PC-3 (cell line): ENCODE measurements at regions not wholly inside any gene's neighbourhood (a gene's known extent, or its start where the extent isn't known, plus 50 kb on each side); places are given as distances from the start of the nearest gene placed in this dataset.

Source experiments
- EZH2 ChIP-seq: fragments of 300-600 bp; sonication (generic); IDR thresholded peaks from one replicate; pipeline ENCODE4 v1.6.1; 2017; ENCODE audit warnings: antibody characterized with exemption, mild to moderate bottlenecking, low read length; ENCODE audit not compliant: unreplicated experiment
- EZH2phosphoT487 ChIP-seq: fragments of 300-600 bp; sonication (generic); IDR thresholded peaks from 2 replicates; pipeline ENCODE4 v1.6.1; 2018; ENCODE audit warnings: mild to moderate bottlenecking, antibody characterized with exemption, low read length, borderline replicate concordance
- TF ChIP-seq, protein P1 (sequence below): fragments of 300-600 bp; sonication (generic); conservative IDR thresholded peaks from 2 replicates; pipeline ENCODE4 v1.5.1; 2017; ENCODE audit warnings: antibody characterized with exemption, low read depth, mild to moderate bottlenecking, low read length

DNA sequence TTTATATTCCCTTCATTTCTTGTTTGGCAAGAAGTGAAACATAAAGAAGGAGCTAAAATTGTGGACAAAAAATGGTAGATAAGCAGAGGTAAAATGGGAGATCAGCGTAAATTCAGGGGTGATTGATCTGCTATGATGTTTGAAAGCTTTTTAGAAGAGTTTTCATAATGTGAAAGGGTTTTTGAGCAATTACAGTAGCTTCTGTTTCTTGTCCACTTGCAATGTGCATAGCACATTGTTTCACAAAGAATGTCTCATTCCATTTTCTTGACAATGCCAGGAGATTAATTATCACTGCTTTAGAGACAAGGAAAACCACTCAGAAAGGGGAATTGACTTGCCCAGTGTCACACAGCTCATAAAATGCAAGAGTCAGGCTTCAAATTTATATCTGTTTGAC is 65.9 kb upstream of the PLPPR4 start:
- TF ChIP-seq, protein P1, sequence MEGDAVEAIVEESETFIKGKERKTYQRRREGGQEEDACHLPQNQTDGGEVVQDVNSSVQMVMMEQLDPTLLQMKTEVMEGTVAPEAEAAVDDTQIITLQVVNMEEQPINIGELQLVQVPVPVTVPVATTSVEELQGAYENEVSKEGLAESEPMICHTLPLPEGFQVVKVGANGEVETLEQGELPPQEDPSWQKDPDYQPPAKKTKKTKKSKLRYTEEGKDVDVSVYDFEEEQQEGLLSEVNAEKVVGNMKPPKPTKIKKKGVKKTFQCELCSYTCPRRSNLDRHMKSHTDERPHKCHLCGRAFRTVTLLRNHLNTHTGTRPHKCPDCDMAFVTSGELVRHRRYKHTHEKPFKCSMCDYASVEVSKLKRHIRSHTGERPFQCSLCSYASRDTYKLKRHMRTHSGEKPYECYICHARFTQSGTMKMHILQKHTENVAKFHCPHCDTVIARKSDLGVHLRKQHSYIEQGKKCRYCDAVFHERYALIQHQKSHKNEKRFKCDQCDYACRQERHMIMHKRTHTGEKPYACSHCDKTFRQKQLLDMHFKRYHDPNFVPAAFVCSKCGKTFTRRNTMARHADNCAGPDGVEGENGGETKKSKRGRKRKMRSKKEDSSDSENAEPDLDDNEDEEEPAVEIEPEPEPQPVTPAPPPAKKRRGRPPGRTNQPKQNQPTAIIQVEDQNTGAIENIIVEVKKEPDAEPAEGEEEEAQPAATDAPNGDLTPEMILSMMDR, result no peak
- TF ChIP-seq EZH2 (no peak), EZH2phosphoT487 (no peak)
